Activated naive CD8-positive, alpha-beta T cell treated with anti-CD3 and anti-CD28 coated beads, Interleukin-2, amount 10 ng/mL, durations not matched to agents 7 days and 5 days (primary cell): ENCODE measurements at regions not wholly inside any gene's neighbourhood (a gene's known extent, or its start where the extent isn't known, plus 50 kb on each side); places are given as distances from the start of the nearest gene placed in this dataset.
A peak's percentile ranks its signal among the peaks of the same experiment; 100 is the strongest.

ENCODE experiments used
- ATAC-seq: fragments of 150-1000 bp; cut with Tn5 transposase; one replicate; pipeline ENCODE4 v1.10.0; 2021; ENCODE audit warnings: low read depth, moderate library complexity
- POLR2A ChIA-PET: fragments of 350-600 bp; sonication (Branson Sonifier 250); formaldehyde crosslinking; loops from one replicate; lab custom pipeline; 2021; ENCODE audit warnings: antibody characterized with exemption; lab: Charles Lee
- DNase-seq: peaks from one replicate; pipeline ENCODE4 v3.0.0; 2021
- H3K27ac Mint-ChIP-seq: one replicate; pipeline ENCODE4 v1.8.0; 2022; ENCODE audit warnings: mild to moderate bottlenecking, mixed read lengths
- H3K27me3 Mint-ChIP-seq: one replicate; pipeline ENCODE4 v1.8.0; 2022; ENCODE audit warnings: mild to moderate bottlenecking, moderate library complexity, mixed read lengths
- H3K36me3 Mint-ChIP-seq: one replicate; pipeline ENCODE4 v1.8.0; 2021; ENCODE audit warnings: mild to moderate bottlenecking, mixed read lengths
- H3K4me1 Mint-ChIP-seq: one replicate; pipeline ENCODE4 v1.8.0; 2021; ENCODE audit warnings: mixed read lengths
- H3K4me3 Mint-ChIP-seq: one replicate; pipeline ENCODE4 v1.8.0; 2022; ENCODE audit warnings: mild to moderate bottlenecking, moderate library complexity, mixed read lengths
- H3K9me3 Mint-ChIP-seq: one replicate; pipeline ENCODE4 v1.8.0; 2021; ENCODE audit warnings: mixed read lengths

DNA sequence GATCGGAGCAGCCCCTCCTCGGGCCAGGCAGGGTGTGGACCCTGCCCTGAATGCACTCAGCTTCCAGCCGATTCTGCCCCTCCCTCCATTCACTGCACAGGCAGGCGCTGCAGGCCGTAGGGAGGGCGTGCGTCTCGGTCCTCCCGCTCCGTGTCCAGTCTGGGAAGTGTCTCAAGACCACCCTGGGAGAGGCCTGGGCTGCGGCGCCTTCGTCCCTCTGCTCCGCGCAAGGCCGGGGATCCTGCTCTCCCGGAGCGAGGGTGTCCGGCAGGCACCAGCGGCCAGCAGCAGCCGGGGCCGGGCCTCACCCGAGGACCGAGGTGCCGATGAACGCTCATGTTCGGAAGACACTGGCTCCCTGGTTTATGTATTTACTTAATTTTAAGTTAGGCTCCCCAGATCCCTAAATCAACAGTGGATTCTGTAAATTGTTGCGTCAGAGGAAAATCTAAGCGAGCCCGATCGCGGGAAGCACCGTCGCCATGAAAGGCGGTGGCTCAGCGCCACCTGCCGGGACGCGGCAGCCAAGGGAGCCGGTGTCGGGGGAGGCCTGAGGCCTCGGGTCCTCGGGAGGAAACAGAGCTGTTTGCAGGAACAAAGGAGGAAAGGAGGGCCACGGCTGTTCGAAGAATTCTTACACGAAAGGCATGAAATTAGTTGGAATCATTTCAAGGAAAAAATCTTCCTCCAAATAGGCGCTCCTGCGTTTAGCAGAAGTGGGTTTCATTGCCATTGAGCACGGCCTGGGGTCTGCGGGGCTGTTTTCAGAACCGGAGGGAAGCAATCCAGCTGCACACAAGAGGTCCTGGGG is 195.3 kb downstream of the BRD1 start:
- ATAC-seq (no peak), DNase-seq (peak; percentile 48)
- POLR2A ChIA-PET: no interaction called here
- Mint-ChIP-seq H3K4me1 (peaks cover 1% of the 10 kb centered on the region), H3K27ac (no peak overlapping the region), H3K9me3 (no peaks in the 10 kb centered on the region), H3K27me3 (no peaks in the 10 kb centered on the region), H3K4me3 (no peak overlapping the region), H3K36me3 (no peaks in the 10 kb centered on the region)

GRCh38 chr22:49630448-49630946 is 197.2 kb downstream of the BRD1 start:
- H3K27ac Mint-ChIP-seq: no peak overlapping the region
- no peaks in the 10 kb centered on the region for H3K9me3 Mint-ChIP-seq
- H3K4me3 Mint-ChIP-seq: no peak overlapping the region
- no peaks in the 10 kb centered on the region for H3K27me3 Mint-ChIP-seq
- H3K36me3 Mint-ChIP-seq: no peaks in the 10 kb centered on the region
- DNase-seq (no peak), ATAC-seq (no peak)
- H3K4me1 Mint-ChIP-seq: peaks cover 1% of the 10 kb centered on the region
- POLR2A ChIA-PET: no interaction called here

- H3K9me3 Mint-ChIP-seq: no peaks in the 10 kb centered on the region
- POLR2A ChIA-PET: no interaction called here
- ATAC-seq (no peak), DNase-seq (no peak)
- peaks cover 1% of the 10 kb centered on the region for H3K4me1 Mint-ChIP-seq
- no peak overlapping the region for H3K27ac Mint-ChIP-seq
- no peaks in the 10 kb centered on the region for H3K36me3 Mint-ChIP-seq
- H3K27me3 Mint-ChIP-seq: no peaks in the 10 kb centered on the region
- H3K4me3 Mint-ChIP-seq: no peak overlapping the region
Measured at GRCh38 chr22:49629586-49630447, 197.9 kb downstream of the BRD1 start.

DNA sequence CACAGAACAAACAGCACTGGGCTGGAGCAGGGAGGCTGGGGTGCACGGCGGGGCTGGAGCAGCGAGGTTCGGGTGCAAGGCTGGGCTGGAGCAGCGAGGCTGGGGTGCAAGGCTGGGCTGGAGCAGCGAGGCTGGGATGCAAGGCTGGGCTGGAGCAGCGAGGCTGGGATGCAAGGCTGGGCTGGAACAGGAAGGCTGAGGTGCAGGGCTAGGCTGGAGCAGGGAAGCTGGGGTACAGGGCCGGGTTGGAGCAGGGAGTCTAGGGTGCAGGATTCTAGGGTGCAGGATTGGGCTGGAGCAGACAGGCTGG is 198.5 kb downstream of the BRD1 start:
- Mint-ChIP-seq H3K27ac (no peak overlapping the region), H3K27me3 (no peaks in the 10 kb centered on the region), H3K36me3 (no peaks in the 10 kb centered on the region), H3K9me3 (no peaks in the 10 kb centered on the region), H3K4me3 (no peak overlapping the region), H3K4me1 (peaks cover 1% of the 10 kb centered on the region)
- DNase-seq (no peak), ATAC-seq (no peak)
- POLR2A ChIA-PET: no interaction called here

GRCh38 chr22:49628391-49629260 is 199.0 kb downstream of the BRD1 start:
- Mint-ChIP-seq H3K36me3 (no peaks in the 10 kb centered on the region), H3K9me3 (no peaks in the 10 kb centered on the region), H3K27ac (no peak overlapping the region)

DNA sequence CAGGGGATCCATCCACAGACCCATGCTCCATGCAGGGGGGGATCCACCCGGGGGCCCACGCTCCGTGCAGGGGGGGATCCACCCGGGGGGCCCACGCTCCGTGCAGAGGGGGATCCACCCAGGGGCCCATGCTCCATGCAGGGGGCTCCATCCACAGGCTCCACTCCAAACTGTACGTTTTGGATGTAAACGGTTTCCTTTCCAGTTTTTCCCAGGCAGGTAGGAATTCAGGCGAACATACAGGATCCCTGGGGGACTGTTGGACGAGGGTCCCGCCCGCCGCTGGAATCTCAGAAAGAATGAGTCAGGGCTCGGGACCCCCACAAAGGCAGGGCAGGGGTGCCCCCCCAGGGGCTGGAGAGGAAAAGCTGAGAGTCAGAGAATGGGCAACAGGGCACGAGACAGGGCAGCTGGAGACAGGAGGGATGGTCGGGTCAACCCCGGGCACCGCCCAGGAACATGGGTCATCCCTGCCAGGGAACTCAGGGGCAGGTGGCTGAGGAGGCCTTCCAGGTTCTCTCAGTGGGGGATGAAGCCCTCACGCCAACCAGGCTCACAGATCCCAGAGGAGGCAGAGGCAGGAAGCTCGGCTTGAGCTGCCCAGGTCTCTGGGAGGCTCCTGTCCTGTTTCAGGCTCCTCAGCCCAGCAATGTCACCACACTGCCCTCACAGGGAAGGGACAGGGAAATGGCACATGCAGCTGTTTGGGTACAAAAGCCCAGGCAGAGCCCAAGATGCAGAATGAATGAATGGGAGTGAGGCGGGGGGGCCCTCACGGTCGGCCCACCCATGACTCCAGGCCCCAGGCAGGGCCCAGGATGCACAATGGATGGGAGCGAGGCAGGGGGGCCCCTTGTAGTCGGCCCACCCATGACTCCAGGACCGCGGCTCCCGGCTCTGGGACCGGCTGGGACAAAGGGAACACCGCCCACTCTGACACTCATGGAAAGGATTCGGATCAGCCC is 200.2 kb downstream of the BRD1 start:
- Mint-ChIP-seq H3K4me3 (no peak overlapping the region), H3K9me3 (no peaks in the 10 kb centered on the region), H3K36me3 (no peaks in the 10 kb centered on the region)

More at GRCh38 chr22:49628391-49629260, 199.0 kb downstream of the BRD1 start:
- no peak for ATAC-seq
- Mint-ChIP-seq H3K4me3 (no peak overlapping the region), H3K27me3 (no peaks in the 10 kb centered on the region), H3K4me1 (peaks cover 1% of the 10 kb centered on the region)
- DNase-seq: no peak
- POLR2A ChIA-PET: no interaction called here

GRCh38 chr22:49626361-49627216 is 201.1 kb downstream of the BRD1 start:
- H3K27me3 Mint-ChIP-seq: no peaks in the 10 kb centered on the region
- DNase-seq: no peak
- ATAC-seq: no peak
- no peaks in the 10 kb centered on the region for H3K9me3 Mint-ChIP-seq
- peaks cover 1% of the 10 kb centered on the region for H3K4me1 Mint-ChIP-seq
- POLR2A ChIA-PET: no interaction called here
- no peak overlapping the region for H3K4me3 Mint-ChIP-seq
- H3K36me3 Mint-ChIP-seq: no peaks in the 10 kb centered on the region
- H3K27ac Mint-ChIP-seq: no peak overlapping the region

More for the DNA sequence above, 200.2 kb downstream of the BRD1 start:
- DNase-seq: no peak
- H3K4me1 Mint-ChIP-seq: peaks cover 1% of the 10 kb centered on the region
- H3K27ac Mint-ChIP-seq: no peak overlapping the region
- no peak for ATAC-seq
- POLR2A ChIA-PET: no interaction called here
- H3K27me3 Mint-ChIP-seq: no peaks in the 10 kb centered on the region

GRCh38 chr22:49624421-49625177 is 203.1 kb downstream of the BRD1 start:
- H3K4me1 Mint-ChIP-seq: no peaks in the 10 kb centered on the region
- no peaks in the 10 kb centered on the region for H3K9me3 Mint-ChIP-seq
- no peaks in the 10 kb centered on the region for H3K36me3 Mint-ChIP-seq
- no peaks in the 10 kb centered on the region for H3K27me3 Mint-ChIP-seq
- ATAC-seq (no peak), DNase-seq (no peak)
- H3K4me3 Mint-ChIP-seq: no peak overlapping the region
- POLR2A ChIA-PET: no interaction called here
- no peak overlapping the region for H3K27ac Mint-ChIP-seq

DNA sequence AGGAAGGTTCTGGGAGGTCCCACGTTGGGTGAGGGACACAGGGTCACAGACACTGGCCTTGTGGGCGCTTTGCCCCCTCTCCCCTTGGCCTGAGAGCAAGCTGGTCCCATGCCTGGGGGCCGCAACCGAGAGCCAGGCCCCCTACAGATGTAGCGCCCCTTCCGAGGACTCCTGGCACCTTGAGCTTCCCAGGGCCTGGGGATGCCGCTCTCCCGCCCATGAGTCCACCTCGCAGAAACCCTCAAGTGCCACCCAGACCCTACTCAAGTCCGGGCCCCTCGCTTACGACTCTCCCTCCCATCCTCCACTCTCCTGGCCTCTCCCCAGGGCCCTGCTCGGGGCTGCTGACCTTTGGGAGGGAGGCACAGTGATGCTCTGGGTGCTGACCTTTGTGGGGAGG is 204.0 kb downstream of the BRD1 start:
- ATAC-seq (no peak), DNase-seq (no peak)
- no peak overlapping the region for H3K4me3 Mint-ChIP-seq
- no peaks in the 10 kb centered on the region for H3K9me3 Mint-ChIP-seq
- no peak overlapping the region for H3K27ac Mint-ChIP-seq
- peaks cover 1% of the 10 kb centered on the region for H3K4me1 Mint-ChIP-seq
- H3K36me3 Mint-ChIP-seq: no peaks in the 10 kb centered on the region
- POLR2A ChIA-PET: no interaction called here
- no peaks in the 10 kb centered on the region for H3K27me3 Mint-ChIP-seq

GRCh38 chr22:49623176-49623575 is 204.5 kb downstream of the BRD1 start:
- no peaks in the 10 kb centered on the region for H3K27me3 Mint-ChIP-seq
- POLR2A ChIA-PET: no interaction called here
- H3K36me3 Mint-ChIP-seq: no peaks in the 10 kb centered on the region
- no peak overlapping the region for H3K4me3 Mint-ChIP-seq
- H3K4me1 Mint-ChIP-seq: peaks cover 3% of the 10 kb centered on the region
- DNase-seq (no peak), ATAC-seq (no peak)
- H3K9me3 Mint-ChIP-seq: no peaks in the 10 kb centered on the region
- H3K27ac Mint-ChIP-seq: no peak overlapping the region
